Cardiac fibroblast (primary cell): ENCODE measurements at regions not wholly inside any gene's neighbourhood (a gene's known extent, or its start where the extent isn't known, plus 50 kb on each side); places are given as distances from the start of the nearest gene placed in this dataset.
"Not testable (repeated sequence)": the region's sequence is repeated elsewhere in the genome, so short reads cannot be mapped to it uniquely, and the experiment has no call there.

Source experiments
- DNase-seq, 2 donors: peaks; one replicate each; pipeline versions ENCODE4 v3.0.0 to v3.0.0-alpha.2; 2010; ENCODE audit warnings: low read depth in 2 of 2
- H3K4me3 ChIP-seq, 2 donors: replicated peaks in 1 of 2; 1 replicate in 1 of 2; 2 replicates in 1 of 2; pipeline ENCODE4 v1.5.1; 2011; ENCODE audit warnings: low read depth in 2 of 2, low read length in 2 of 2, mild to moderate bottlenecking in 2 of 2, moderate library complexity in 1 of 2
- TF ChIP-seq, protein P1 (sequence below): IDR thresholded peaks from one replicate; pipeline ENCODE4 v1.5.1; 2011; ENCODE audit warnings: low read depth, mild to moderate bottlenecking, low read length, inconsistent platforms

DNA sequence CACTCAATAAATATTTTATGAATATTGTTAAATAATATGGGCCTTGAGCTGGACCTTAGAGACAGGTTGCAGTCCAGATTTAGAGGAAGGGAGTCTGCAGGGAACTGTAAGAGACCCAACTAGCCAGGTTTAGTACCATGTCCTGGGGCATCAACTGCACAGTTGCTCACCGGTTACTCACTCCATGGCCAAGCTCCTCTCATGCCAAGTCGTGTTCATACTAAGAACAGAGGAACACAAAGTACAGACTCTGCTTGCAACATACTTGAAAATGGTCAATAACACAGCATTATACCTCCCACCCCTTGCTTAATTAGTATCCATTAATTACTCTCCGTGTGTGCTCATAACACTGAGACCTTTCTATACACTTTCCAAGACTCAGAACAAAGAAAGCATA is 317.6 kb upstream of the PIK3R1 start:
- TF ChIP-seq, protein P1, sequence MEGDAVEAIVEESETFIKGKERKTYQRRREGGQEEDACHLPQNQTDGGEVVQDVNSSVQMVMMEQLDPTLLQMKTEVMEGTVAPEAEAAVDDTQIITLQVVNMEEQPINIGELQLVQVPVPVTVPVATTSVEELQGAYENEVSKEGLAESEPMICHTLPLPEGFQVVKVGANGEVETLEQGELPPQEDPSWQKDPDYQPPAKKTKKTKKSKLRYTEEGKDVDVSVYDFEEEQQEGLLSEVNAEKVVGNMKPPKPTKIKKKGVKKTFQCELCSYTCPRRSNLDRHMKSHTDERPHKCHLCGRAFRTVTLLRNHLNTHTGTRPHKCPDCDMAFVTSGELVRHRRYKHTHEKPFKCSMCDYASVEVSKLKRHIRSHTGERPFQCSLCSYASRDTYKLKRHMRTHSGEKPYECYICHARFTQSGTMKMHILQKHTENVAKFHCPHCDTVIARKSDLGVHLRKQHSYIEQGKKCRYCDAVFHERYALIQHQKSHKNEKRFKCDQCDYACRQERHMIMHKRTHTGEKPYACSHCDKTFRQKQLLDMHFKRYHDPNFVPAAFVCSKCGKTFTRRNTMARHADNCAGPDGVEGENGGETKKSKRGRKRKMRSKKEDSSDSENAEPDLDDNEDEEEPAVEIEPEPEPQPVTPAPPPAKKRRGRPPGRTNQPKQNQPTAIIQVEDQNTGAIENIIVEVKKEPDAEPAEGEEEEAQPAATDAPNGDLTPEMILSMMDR, result no peak
- DNase-seq, result no peak
- H3K4me3 ChIP-seq, result no peak overlapping the region

DNA sequence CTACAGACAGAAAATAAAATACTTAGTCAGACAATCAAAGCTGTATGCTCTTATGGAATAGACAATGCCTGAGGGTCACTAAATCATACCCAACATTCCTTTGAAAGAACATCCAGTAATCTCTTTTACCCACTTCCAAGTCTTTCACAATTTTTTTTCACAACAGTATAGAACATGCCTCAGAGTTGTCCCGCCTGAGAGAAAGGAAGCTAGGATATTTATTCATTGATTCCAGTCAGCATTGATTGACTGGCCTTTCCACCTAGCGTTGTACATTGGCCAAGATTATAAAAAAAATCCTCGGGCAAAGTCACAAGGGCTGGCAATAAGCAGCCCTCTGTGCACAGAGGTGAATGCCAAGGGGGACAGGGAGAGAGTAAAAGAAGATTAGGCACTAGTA is 318.1 kb upstream of the PIK3R1 start:
- H3K4me3 ChIP-seq, result no peak overlapping the region

DNA sequence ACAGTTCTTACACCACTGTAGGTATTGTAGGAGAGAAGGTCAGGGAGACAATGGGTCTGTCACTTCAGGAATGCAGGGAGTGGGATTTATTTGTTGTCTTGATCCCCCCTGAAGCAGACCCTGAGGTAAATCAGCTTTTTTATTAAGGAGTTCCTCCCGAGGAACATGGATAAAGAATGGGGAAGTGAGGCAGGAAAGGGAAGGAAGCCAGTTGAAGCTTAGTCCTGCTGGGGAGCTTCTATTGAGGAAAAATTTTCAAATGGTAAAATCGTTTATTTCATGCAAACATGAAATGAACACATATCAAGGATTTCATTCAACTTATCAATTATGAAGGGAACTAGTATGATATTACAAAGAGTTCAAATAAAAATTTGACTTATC is 318.6 kb upstream of the PIK3R1 start:
- no peak for DNase-seq
- TF ChIP-seq, protein P1, result no peak
- no peak overlapping the region for H3K4me3 ChIP-seq

More for the DNA sequence above, 318.1 kb upstream of the PIK3R1 start:
- TF ChIP-seq, protein P1, result no peak
- DNase-seq, result no peak

DNA sequence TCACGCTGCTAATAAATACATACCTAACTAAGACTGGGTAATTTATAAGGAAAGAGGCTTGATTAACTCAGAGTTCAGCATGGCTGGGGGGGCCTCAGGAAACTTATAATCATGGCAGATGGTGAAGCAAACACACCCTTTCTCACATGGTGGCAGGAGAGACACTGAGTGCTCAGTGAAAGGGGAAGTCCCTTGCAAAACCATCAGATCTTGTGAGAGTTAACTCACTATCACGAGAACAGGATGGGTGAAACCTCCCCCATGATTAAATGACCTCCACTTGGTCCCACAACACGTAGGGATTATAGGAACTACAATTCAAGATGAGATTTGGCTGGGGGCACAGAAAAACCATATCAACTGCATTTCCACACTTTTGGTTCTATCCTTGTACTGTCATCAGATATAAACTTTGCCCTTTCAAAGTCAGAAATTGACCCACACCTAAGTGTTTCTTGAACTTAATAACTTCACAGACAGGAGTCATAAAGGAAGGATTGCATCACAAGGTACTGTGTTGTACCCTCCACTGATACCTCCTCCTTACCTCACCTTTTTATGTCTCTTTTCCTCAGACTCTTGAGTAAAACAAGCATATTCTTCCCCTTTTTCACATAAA is 319.1 kb upstream of the PIK3R1 start:
- no peak for DNase-seq
- TF ChIP-seq, protein P1, result no peak
- H3K4me3 ChIP-seq, result no peak overlapping the region

DNA sequence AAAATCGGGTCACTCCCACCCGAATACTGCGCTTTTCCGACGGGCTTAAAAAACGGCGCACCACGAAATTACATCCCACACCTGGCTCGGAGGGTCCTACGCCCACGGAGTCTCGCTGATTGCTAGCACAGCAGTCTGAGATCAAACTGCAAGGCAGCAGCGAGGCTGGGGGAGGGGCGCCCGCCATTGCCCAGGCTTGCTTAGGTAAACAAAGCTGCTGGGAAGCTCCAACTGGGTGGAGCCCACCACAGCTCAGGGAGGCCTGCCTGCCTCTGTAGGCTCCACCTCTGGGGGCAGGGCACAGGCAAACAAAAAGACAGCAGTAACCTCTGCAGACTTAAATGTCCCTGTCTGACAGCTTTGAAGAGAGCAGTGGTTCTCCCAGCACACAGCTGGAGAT is 325.7 kb upstream of the PIK3R1 start:
- not testable (repeated sequence) for DNase-seq, H3K4me3 ChIP-seq

DNA sequence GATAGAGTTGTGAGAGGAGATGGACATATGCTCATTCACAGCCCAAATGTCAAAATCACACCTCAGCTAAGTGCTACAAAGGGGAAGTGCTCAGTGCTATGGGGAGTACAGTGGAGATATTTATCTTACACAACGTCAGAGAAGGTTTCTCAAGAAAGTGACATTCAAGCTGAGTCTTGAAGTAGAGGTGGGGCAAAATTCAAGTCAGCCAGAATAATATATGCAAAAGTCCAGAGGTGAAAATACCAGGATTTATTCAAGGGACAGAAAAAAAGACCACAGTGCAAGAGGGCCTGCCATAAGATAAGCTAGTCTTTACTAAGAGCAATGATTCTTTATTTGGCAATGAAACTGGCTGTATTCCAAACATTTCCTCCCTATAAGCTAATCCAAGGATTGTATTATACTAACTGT is 327.8 kb upstream of the PIK3R1 start:
- TF ChIP-seq, protein P1, result no peak
- DNase-seq, result peak in 1 of 2 donors; percentile 42
- no peak overlapping the region for H3K4me3 ChIP-seq

DNA sequence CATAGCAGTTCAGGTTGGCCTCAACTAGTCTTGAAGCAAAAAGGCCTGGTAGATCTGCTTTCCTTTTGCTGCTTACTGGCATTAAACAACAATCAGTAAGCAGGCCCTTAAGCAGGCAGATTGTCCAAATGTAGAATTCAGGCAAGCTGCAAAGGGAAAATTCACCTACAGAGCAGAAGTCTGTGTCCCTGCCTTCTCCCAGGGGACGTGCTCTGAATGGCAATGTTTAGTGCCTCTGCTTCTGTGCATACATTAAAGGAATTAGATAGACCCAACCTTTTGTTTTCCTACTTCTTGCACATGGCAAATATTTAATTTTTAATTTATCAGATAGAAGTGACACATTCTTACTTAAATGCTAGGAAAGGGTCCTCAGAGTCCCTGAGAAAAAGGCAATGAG is 328.8 kb upstream of the PIK3R1 start:
- TF ChIP-seq, protein P1, result no peak
- H3K4me3 ChIP-seq, result no peak overlapping the region
- no peak for DNase-seq
